GM19324 (cell line): ENCODE measurements at regions not wholly inside any gene's neighbourhood (a gene's known extent, or its start where the extent isn't known, plus 50 kb on each side); places are given as distances from the start of the nearest gene placed in this dataset.
"Not testable (repeated sequence)": the region's sequence is repeated elsewhere in the genome, so short reads cannot be mapped to it uniquely, and the experiment has no call there.

Experiments used
- ATAC-seq: cut with Tn5 transposase; IDR thresholded peaks from one replicate; pipeline ENCODE4 v1.9.1; 2021; ENCODE audit warnings: mild to moderate bottlenecking, moderate library complexity; ENCODE audit not compliant: unreplicated experiment, low FRiP score

DNA sequence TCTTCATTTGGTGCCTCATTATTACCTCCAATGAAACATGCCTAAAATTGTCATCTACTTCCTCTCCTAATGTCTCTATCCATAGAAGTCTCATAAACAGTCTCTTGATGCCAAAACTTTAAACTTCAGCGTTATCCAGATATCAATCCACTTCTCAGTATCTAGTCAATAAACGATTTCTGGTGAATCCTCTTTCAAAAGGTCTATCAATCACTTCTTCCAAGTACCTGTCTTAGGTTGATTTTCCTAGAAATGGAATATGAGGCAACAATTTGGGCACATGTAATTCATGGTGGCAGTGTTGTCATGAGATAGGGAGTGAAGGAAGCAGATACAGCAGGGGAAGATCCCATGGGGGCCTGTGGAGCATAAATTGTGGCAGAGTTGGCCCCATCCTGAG lies 348.5 kb upstream of the POU1F1 start:
- ATAC-seq = no peak

DNA sequence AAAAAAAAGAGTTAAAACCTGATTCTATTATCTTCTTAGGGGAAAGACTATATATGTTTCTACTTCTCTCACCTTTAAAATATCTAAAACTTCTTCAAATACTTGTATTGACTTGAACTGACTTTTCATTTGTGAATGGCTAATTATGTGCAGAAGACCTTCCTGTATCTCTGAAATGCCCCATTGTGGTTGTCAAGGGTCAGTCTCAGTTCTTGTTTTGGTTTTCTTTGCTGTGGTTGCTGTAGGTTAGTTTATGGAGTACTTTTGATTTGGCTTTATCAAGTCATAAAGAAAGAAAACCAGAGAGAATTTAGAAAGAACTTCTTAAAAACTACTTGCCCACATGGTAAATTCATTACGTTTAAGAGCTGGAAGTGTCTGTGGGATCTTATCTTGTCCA lies 345.3 kb upstream of the POU1F1 start:
- ATAC-seq = peak; percentile 96

DNA sequence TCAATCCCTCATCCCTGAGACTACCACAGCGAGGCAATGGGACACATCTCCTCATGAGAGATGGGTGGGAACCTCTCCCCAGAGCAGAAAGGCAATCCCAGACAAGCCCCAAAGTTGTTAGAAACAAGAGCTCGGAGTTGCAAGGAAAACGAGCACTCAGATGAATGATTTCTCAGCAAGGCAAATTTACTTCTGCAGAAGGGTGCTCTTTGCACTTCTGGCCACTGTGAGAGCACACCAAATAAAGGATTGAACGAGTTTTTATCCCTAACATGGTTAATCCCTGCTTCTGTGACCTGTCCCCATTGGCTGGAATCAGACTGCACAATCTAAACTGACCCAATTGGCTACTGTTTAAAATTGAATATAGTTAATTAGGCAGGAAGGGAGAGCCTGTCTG lies 339.1 kb upstream of the POU1F1 start:
- no peak for ATAC-seq

DNA sequence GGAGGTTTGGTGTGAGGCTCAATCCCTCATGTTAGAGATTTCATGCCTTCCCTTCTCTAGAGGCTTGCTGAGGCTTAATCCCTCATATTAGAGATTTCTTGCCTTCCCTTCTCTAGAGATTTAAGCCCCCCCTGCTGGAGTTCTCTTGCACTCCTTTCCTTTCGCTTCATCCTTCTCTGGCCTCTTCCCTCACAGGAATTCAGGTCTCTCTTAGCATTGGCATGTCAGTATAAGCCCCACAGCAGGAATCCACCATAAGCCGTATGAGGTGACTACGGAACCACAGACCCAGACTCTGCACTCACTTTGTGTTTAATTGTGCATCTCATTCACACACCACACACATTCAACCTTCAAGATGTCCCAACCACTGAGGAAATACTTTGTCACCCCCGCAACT lies 338.6 kb upstream of the POU1F1 start:
- ATAC-seq = no peak

DNA sequence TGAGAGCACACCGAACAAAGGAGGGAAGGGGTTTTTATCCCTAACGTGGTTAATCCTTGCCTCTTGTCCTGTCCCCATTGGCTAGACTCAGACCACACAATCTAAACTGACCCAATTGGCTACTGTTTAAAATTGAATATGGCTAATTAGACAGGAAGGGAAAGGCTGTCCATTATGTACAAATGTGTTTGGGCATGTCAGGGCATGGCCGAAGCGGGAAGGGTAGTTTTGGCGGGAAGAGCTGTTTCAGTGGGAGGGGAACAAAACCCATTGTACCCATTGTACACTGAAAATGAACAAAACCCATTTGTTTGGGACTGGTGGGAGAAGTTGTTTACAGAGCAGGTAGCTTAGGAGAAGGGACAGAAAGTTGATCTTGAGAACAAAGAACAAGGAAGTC lies 330.9 kb upstream of the POU1F1 start:
- ATAC-seq = no peak

DNA sequence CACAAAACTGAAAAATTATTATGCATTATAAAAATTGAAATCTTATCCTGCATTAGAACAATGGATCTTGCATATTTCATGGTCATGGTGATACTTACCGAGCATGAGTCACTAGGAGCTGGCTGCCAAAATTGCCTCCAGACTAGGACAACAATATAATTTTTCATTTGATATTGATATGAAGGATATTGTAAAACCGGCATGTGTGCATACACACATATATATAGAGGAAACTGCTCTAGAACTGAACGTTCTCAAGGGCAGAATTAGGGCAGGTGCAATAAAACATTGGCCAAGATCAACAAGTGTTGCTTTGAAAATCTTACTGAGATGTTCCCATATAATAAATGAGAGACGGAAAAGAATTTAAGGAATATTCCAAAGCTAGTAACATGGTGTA lies 319.4 kb upstream of the POU1F1 start:
- no peak for ATAC-seq

DNA sequence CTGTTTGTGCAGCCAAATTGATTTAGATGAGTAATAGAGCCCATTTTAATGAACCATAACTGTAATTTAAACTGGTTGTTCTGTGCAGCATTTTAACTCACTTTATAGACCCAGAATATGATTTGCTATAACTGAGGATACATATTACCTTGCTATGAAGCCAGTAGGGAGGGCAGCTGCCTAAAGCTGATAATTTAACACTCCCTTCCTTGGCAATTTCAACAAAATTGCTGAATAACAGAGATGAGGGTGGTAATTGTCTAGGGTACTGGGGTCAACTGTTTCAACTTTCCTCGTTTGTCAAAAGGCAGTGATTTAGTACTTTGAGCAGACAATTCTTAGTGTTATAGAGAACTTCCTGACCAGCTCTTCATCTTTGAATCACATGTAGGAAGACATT lies 304.9 kb upstream of the POU1F1 start:
- no peak for ATAC-seq

DNA sequence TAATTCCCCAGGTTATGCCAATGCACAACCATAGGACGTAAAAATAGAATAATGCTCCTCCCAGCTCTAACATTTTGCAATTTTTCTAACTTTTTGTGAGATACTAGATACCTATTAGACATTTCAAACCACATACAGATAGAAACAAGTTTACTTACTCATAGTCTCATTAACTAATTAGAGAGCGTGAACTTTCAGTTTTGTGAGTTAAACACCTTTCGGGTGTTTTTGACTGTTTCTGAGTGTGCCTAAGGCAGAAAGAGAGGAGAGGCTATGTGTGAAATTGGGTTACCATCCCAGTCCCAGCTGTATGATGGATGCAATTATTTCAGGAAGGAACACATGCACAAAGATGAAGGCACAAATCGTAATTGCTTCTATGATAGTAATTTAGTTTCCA lies 300.4 kb upstream of the POU1F1 start:
- ATAC-seq = no peak

DNA sequence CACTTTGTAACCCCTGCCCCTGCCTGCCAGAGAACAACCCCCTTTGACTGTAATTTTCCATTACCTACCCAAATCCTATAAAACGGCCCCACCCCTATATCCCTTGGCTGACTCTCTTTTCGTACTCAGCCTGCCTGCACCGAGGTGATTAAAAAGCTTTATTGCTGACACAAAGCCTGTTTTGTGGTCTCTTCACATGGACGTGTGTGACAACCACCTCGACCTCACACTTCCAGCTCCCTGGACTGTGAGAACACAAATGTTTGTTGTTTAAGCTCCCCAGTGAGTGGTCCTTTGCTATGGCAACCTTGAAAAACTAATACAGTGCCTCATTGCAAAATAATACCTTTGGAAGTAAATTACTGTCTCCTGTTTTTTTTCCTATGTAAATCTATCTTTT lies 299.2 kb upstream of the POU1F1 start:
- no peak for ATAC-seq

DNA sequence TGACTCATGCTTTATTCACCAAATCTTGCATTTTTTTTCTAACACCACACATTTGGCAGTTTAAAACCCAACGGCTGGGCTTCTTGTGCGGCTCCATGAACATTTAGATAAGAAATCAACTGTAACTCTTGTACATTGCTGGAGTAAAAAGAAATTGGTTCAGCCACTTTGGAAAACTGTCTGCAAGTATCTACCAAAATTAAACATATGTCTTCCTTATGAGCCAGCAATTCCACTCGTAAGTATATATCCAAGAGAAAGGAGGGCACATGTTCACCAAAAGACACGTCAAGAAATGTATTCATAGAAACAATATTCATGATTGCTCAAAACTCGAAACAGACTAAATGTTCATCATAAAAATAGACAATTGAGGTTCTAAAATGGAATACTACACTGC lies 291.9 kb upstream of the POU1F1 start:
- ATAC-seq = no peak

DNA sequence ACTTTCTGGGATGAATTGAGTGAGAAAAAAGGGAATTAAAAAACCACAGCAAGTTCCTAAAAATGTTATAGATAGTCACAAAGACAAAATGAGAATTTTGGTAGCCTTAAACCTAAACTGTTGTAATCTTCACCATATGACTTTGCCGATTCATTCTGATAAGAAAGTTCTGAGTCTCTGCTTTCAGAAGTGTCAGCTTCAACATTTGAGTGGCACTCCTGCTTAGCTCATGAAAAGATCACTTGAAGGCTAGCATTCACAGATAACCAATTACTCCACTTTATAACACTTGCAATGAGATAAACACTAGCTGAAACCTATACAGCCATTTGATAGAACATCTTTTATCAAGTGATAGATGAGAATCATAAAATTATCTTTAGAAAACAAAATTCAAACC lies 288.1 kb upstream of the POU1F1 start:
- no peak for ATAC-seq

DNA sequence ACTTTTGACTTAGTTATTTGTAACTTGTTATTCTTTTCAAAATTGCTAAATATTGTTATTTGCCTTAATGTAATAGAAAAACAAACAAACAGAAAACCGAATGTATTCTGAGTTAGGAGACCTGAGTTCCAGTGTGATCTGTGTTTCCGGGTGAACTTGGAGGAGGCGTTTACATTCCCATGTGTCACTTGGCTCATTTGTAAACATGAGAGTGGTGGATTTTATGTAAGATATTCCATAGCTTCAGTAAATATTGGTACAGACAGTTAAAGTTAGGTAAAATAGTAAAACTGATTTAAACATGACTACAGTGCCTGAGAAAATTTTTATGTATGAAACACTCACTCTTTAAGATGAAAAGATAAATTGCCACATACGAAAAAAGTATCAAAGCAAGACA lies 287.3 kb upstream of the POU1F1 start:
- no peak for ATAC-seq

DNA sequence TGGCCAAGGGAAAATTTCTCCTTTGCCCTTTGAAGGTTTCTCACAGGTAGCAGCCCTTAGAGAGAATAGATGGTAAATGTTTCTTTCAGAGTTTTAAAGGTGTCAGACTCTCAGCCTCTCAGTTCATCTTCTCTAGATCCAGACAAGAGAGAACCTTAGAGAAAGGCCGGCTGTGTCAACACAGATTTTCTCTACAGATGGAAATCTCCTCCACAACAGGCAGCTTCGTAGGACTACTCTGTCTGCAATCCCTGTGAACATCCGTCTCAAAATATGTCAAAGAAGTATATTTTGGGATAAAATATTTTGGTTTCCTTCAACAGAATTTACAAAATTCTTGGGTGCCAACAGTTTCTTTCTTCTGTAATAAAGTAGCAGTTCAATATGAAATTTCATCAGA lies 282.1 kb upstream of the POU1F1 start:
- no peak for ATAC-seq

DNA sequence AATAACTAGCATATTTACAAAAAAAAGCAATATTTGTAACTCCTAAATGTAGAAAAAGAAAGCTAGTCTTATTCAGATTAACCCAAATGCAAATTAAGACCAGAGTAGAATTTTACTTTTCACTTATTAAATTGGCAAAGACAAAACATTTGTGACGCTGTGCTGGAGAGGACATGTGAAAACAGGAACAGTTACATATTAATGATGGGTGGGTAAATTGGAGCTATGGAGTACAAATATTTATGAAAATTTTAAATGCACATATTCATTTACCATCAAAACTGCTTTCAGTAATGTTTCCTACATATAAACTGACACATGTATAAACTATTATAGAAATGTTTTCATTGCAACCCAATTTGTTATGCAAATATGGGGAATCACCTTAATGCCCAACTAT lies 278.9 kb upstream of the POU1F1 start:
- ATAC-seq = no peak

DNA sequence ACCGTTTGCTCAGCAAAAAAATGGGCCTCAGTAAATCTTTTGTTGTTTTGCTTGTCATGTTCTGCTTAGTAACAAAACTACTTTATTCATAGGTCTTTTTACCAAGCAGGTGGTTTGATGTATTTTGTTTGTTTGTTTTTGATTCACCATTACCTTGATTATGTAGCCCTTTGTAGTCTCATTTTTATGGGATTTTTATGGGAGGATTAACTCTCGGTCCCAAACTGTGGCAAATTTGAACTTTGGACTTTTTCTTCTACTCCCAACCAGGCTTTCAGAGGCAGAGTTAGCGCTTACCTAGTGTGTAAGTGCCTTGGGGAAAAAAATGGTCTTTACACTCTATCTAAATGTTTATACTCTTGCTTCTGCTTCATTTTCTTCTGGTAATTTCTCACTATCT lies 276.7 kb upstream of the POU1F1 start:
- ATAC-seq = no peak

DNA sequence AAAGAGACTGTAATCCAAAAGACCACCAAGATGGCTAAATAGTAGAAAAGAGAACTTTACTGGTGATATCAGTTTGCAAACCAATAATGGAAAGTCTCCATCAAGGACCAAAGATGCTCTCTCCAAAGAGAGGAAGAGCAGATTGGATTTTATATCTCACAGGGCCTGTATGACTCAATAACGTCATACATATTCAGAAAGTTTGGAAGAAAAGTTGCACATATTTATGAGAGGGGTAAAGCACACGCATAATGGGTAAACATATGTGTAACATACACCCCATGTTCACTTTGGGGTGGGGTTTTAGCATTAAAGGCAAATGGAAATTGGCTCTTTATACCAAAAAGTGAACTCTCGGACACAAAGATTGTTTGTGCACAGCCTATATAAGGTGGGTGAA lies 274.5 kb upstream of the POU1F1 start:
- no peak for ATAC-seq

DNA sequence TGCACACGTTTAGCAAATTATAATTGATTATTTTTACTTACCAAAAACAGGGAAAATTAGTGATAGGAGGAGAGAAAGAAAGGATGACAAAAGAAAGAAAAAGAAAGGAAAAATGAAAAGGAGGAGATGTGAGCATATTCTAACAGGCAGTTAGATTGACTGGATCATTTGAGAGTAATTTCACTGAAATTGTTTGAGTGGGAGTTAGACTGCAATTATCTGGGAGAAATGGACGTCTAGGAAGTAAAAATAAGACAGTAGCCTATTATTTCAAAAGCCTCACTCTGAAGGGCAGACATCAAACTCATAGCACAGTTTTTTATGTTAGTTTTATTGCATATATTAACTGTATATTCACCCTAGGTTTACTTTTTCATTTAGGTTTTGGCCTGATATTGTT lies 272.8 kb upstream of the POU1F1 start:
- ATAC-seq = no peak

DNA sequence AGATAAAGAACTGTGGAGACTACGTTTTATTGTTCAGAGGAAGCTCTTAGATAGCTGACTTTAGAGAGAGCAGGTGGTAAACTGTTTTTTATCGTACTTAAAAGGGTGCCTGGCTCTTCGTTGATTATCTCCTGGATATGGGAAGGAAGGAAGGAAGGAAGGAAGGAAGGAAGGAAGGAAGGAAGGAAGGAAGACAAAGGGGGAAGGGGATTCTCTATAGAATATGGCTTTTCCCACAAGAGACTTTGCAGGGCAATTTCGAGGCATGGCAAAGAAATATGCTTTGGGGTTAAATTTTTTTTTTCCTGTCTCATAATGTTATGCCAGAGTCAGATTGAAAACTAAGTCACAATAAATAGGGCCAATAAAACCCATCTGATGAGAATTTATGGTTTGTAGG lies 271.9 kb upstream of the POU1F1 start:
- ATAC-seq = no peak

DNA sequence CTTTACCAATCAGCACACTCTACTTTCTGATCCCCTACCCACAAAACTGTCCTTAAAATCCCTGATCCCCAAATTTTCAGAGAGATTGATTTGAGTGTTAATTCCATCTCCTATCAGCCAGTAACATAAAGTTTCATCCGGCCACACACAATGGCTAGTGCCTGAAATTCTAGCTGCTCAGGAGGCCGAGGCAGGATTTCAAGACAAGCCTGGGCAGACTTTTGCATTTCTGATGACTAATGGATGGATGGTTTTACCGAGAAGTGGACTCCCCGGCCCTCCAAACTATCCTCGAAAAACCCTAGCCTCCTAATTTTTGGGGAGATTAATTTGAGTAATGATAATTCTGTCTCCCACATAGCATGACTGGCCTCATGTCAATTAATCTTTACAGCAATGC lies 269.8 kb upstream of the POU1F1 start:
- no peak for ATAC-seq

DNA sequence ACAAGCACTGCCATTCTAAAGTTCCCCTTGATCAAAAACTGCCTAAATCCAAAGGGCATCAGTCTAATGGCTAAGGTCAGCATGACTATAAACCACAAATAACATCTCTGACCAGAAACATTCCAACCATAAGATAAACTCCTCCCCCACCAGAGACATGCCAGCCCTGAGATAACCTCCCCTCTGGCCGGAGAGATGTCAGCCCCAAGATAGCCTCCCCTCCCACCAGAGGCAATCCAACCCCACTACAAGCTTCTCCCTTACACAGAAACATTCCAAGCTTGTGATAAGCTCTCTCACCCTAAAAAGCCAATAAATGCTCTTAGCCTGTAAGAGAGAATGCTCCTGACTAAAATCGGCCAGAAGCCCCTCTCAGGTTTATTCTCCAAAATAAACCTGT lies 267.0 kb upstream of the POU1F1 start:
- ATAC-seq = not testable (repeated sequence)

DNA sequence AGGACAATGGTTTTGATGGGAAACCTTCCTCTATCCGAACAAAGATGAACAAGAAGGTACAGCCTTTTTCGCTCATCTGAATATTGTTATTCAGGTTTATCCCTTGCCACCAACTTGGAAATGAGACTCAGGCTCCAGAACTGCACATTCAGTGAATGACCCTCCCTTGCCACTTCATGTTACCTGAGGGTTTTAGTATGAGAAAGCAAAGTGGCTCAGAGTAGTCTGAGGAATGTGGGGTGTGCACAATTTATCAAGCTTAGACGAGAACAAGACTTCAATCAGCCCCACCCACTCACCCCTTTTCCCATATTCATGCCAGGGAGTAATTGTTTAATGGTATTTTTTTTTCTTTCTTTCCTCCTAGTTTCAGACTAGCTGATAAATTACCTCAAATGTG lies 265.3 kb upstream of the POU1F1 start:
- no peak for ATAC-seq

DNA sequence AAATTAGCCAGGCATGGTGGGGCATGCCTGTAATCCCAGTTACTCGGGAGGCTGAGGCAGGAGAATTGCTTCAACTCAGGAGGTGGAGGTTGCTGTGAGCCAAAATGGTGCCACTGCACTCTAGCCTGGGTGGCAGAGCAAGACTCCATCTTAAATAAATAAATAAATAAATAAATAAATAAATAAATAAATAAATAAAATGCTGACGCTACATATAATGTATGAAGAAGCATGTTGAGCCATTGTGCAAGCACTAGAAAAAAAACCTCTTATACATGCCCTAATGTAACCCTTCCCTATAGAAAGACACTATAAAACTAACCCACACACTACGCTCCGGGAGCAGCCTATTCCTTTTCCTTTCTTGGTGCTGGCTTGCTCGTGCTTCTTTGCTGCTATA lies 262.3 kb upstream of the POU1F1 start:
- not testable (repeated sequence) for ATAC-seq

DNA sequence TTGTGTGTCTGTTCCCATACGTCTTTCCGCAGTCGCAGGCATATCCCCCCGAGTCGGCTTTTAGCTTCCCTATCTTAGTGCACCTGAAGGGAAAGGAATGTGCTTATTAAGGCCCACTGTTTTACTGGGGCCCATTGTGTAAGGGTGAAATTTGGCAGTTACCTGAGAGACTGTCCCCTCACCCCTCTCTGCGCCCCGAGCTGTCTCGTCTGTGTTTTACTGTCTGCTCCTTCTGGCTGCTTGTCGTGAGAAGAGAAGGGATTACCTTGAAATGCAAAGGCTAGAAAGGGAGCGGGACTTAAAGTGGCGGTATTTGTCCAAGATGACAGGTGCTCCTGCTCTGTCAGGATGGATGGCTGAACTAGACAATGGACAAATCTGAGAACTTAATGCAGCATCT lies 233.0 kb upstream of the POU1F1 start:
- no peak for ATAC-seq

DNA sequence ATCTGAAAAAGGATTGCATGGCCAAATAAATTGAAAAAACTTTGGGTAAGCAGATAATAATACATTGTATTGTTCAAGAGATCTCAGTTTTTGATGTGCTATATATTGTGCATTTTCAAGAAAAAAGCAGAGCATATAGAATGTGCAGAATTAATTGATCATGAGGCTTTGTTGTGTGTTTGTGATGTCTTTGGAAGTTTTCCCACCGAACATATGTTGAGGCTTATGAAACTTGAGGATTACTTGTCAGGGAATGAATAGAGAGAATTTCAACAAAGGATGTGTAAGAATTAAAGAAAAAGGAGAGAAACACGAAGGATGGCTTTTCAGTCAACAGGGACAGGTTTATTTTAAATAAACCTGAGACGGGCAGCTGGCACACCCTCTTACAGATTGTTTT lies 232.5 kb upstream of the POU1F1 start:
- ATAC-seq = no peak
